ENCODE measurements at regions not wholly inside any gene's neighbourhood (a gene's known extent, or its start where the extent isn't known, plus 50 kb on each side); places are given as distances from the start of the nearest gene placed in this dataset.

GRCh38 chr4:184528051-184528450 is 53.7 kb upstream of the IRF2 start:
- DNase-seq: no peak

GRCh38 chr4:184526228-184526627 is 51.9 kb upstream of the IRF2 start:
- no peak for DNase-seq

All from NCI-H1417 treated with DMSO at 0.1 percent for 48 hours (cell line).